SH-SY5Y (cell line): ENCODE measurements at regions not wholly inside any gene's neighbourhood (a gene's known extent, or its start where the extent isn't known, plus 50 kb on each side); places are given as distances from the start of the nearest gene placed in this dataset.

Source experiments
- GATA2 ChIP-seq: IDR thresholded peaks from 2 replicates; pipeline ENCODE4 v1.6.1; 2011; ENCODE audit warnings: mild to moderate bottlenecking, low read depth, low read length
- GATA3 ChIP-seq: IDR thresholded peaks from 2 replicates; pipeline ENCODE4 v1.6.1; 2011; ENCODE audit warnings: low read depth, mild to moderate bottlenecking, low read length, moderate library complexity

GRCh38 chr10:55892276-55892675 lies 468.8 kb downstream of the ZWINT start:
- no peak for TF ChIP-seq GATA2
- no peak for TF ChIP-seq GATA3
